OCI-LY7 (cell line): ENCODE measurements at regions not wholly inside any gene's neighbourhood (a gene's known extent, or its start where the extent isn't known, plus 50 kb on each side); places are given as distances from the start of the nearest gene placed in this dataset.

Experiments
- BruUV-seq: library from RNA; stranded (reverse); fragments of 400-500 nt; replicated peaks from 2 replicates; lab custom pipeline; 2021; lab: Mats Ljungman, UMichigan
- CTCF ChIA-PET: fragments of 300-600 bp; sonication (Branson Sonifier 250); formaldehyde crosslinking; loops from one replicate; lab custom pipeline; 2022; ENCODE audit warnings: antibody characterized with exemption; ENCODE audit not compliant: unreplicated experiment; lab: Charles Lee
- POLR2A ChIA-PET: fragments of 300-600 bp; sonication (Branson Sonifier 250); formaldehyde crosslinking; loops from one replicate; lab custom pipeline; 2022; ENCODE audit warnings: antibody characterized with exemption; lab: Charles Lee
- DNase-seq: peaks from one replicate; pipeline ENCODE4 v3.0.0-alpha.2; 2015; ENCODE audit warnings: low spot score
- H2AFZ ChIP-seq: fragments of 200-600 bp; sonication (generic), shearing (Covaris generic); 2 replicates; pipeline ENCODE4 v1.6.1; 2014; ENCODE audit warnings: mild to moderate bottlenecking, antibody characterized with exemption, low read length, moderate library complexity
- H3K27ac ChIP-seq: fragments of 200-600 bp; sonication (generic); 2 replicates; pipeline ENCODE4 v1.5.1; 2014; ENCODE audit warnings: mixed run types, low read depth, mild to moderate bottlenecking, moderate library complexity, low read length, inconsistent platforms; ENCODE audit not compliant: poor library complexity, severe bottlenecking
- H3K36me3 ChIP-seq: fragments of 200-600 bp; sonication (generic); 2 replicates; pipeline ENCODE4 v1.6.1; 2014; ENCODE audit warnings: mild to moderate bottlenecking, antibody characterized with exemption, low read length, moderate library complexity, mixed read lengths; ENCODE audit not compliant: insufficient read depth
- H3K4me1 ChIP-seq: fragments of 200-600 bp; sonication (generic); 2 replicates; pipeline ENCODE4 v1.5.1; 2014; ENCODE audit warnings: mild to moderate bottlenecking, low read length; ENCODE audit not compliant: insufficient read depth, poor library complexity, severe bottlenecking
- H3K4me2 ChIP-seq: fragments of 200-600 bp; sonication (generic); 2 replicates; pipeline ENCODE4 v1.6.1; 2014; ENCODE audit warnings: mild to moderate bottlenecking, low read length
- H3K4me3 ChIP-seq: fragments of 200-600 bp; sonication (generic); 2 replicates; pipeline ENCODE4 v1.5.1; 2014; ENCODE audit warnings: mild to moderate bottlenecking, low read depth, low read length; ENCODE audit not compliant: poor library complexity, severe bottlenecking
- H3K79me2 ChIP-seq: fragments of 200-600 bp; sonication (generic); 2 replicates; pipeline ENCODE4 v1.6.1; 2016; ENCODE audit warnings: low read depth, mild to moderate bottlenecking, low read length, moderate library complexity, mixed read lengths; ENCODE audit not compliant: insufficient read depth
- H3K9me2 ChIP-seq: fragments of 200-600 bp; sonication (generic); 2 replicates; pipeline ENCODE4 v1.6.1; 2016; ENCODE audit warnings: mild to moderate bottlenecking, low read length, mixed read lengths; ENCODE audit not compliant: insufficient read depth
- H3K9me3 ChIP-seq: fragments of 200-600 bp; sonication (generic); 2 replicates; pipeline ENCODE4 v1.6.1; 2014; ENCODE audit warnings: mild to moderate bottlenecking, mixed run types, low read length, mixed read lengths
- H4K20me1 ChIP-seq: fragments of 200-600 bp; sonication (generic); 2 replicates; pipeline ENCODE4 v1.6.1; 2014; ENCODE audit warnings: mild to moderate bottlenecking, antibody characterized with exemption, low read length, moderate library complexity, mixed read lengths; ENCODE audit not compliant: insufficient read depth
- EZH2phosphoT487 ChIP-seq: fragments of 200-600 bp; sonication (generic); IDR thresholded peaks from 2 replicates; pipeline ENCODE4 v1.6.1; 2018; ENCODE audit warnings: low read depth, borderline replicate concordance, mild to moderate bottlenecking, mixed run types, antibody characterized with exemption, low read length, moderate library complexity, mixed read lengths
- intact Hi-C: fragments of 100-400 bp; cut with micrococcal nuclease; formaldehyde crosslinking; loops from one replicate; pipeline ENCODE4 v1.10.0; 2022; ENCODE audit not compliant: unreplicated experiment
- TF ChIP-seq, protein P1 (sequence below): fragments of 200-600 bp; sonication (generic); conservative IDR thresholded peaks from 2 replicates; pipeline ENCODE4 v1.5.1; 2014; ENCODE audit warnings: mild to moderate bottlenecking, antibody characterized with exemption, low read length, moderate library complexity, mixed read lengths

DNA sequence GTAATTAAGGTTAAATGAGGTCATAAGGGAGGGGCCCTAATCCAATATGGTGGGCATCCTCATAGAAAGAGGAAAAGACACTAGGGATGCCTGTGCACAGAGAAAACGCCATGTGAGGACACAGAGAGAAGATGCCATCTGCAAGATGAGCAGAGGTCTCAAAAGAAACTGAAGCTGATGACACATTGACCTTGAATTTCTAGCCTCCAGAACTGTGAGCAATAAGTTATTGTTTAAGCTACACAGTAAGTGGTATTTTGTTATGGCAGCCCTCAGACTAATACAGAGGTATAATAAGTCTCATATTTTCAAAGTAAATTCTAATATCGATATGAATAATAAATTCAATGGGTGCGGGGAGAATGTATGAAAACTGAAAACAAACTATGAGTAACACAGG lies 169.9 kb downstream of the UGT8 start:
- intact Hi-C loops = no loop called here
- Histone ChIP-seq H3K79me2 (no peaks in the 10 kb centered on the region), H3K9me2 (no peaks in the 10 kb centered on the region), H3K4me1 (no peaks in the 10 kb centered on the region), H3K36me3 (no peaks in the 10 kb centered on the region), H4K20me1 (no peaks in the 10 kb centered on the region), H2AFZ (no peak overlapping the region), H3K4me2 (no peak overlapping the region), H3K9me3 (no peaks in the 10 kb centered on the region), H3K4me3 (no peak overlapping the region), H3K27ac (no peak overlapping the region)
- DNase-seq = no peak
- CTCF ChIA-PET = no interaction called here
- BruUV-seq = no TSS peak
- TF ChIP-seq, protein P1, sequence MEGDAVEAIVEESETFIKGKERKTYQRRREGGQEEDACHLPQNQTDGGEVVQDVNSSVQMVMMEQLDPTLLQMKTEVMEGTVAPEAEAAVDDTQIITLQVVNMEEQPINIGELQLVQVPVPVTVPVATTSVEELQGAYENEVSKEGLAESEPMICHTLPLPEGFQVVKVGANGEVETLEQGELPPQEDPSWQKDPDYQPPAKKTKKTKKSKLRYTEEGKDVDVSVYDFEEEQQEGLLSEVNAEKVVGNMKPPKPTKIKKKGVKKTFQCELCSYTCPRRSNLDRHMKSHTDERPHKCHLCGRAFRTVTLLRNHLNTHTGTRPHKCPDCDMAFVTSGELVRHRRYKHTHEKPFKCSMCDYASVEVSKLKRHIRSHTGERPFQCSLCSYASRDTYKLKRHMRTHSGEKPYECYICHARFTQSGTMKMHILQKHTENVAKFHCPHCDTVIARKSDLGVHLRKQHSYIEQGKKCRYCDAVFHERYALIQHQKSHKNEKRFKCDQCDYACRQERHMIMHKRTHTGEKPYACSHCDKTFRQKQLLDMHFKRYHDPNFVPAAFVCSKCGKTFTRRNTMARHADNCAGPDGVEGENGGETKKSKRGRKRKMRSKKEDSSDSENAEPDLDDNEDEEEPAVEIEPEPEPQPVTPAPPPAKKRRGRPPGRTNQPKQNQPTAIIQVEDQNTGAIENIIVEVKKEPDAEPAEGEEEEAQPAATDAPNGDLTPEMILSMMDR = no peak
- TF ChIP-seq EZH2phosphoT487 = no peak
- POLR2A ChIA-PET = interaction anchor here (0.8 kb wide), 1 partner anchor 11 kb away, joined by 3 read pairs; no protein-coding TSS in a partner anchor

DNA sequence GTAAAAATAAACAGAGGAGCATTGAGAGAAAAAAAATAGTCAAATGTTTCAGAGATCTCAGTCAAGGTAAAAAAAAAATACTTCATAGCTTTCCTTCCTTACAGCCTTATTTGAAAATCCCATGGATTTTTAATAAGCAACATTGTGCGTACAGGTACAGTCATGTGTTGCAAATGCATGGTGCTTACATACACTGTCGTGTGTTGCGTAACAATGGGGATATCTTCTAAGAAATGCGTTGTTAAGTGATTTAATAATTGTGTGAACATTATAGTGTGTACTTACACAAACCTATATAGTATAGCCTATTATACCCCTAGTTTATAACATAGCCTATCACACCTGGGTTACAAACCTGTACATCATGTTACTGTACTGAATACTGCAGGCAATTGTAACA lies 172.0 kb downstream of the UGT8 start:
- H3K79me2 ChIP-seq = no peaks in the 10 kb centered on the region
- H3K9me3 ChIP-seq = no peaks in the 10 kb centered on the region
- H3K36me3 ChIP-seq = no peaks in the 10 kb centered on the region
- H3K9me2 ChIP-seq = no peaks in the 10 kb centered on the region
- no peak overlapping the region for H2AFZ ChIP-seq
- POLR2A ChIA-PET = no interaction called here
- no peak overlapping the region for H3K27ac ChIP-seq
- CTCF ChIA-PET = no interaction called here
- intact Hi-C loops = no loop called here
- no peak for DNase-seq
- H3K4me1 ChIP-seq = no peaks in the 10 kb centered on the region
- no peaks in the 10 kb centered on the region for H4K20me1 ChIP-seq
- TF ChIP-seq, protein P1 = no peak
- TF ChIP-seq EZH2phosphoT487 = no peak
- H3K4me3 ChIP-seq = no peak overlapping the region
- no peak overlapping the region for H3K4me2 ChIP-seq
- no TSS peak for BruUV-seq

DNA sequence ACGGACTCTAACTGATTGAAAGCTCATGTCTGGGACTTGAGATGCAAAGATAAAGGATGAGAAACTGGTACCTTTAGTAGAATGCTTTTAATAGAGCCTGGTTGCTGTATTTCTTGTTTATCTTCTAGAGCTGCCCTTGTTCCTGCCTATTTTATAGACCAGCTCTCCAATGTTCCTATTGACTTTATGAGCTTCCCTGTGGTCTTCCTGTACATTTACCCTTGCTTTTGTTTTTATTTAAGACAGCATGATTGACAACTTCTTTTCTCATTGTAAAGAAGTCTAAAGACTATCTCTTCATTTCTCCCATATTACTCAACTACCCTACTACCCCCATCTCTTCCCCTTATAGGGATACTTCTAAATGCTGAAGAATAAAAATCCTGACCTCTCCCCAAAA lies 174.7 kb downstream of the UGT8 start:
- Histone ChIP-seq H4K20me1 (no peaks in the 10 kb centered on the region), H3K36me3 (no peaks in the 10 kb centered on the region), H3K4me3 (no peak overlapping the region), H3K4me2 (no peak overlapping the region), H3K9me3 (no peaks in the 10 kb centered on the region), H3K79me2 (no peaks in the 10 kb centered on the region), H3K4me1 (no peaks in the 10 kb centered on the region), H3K27ac (no peak overlapping the region), H3K9me2 (no peaks in the 10 kb centered on the region), H2AFZ (no peak overlapping the region)
- no peak for DNase-seq
- CTCF ChIA-PET = no interaction called here
- POLR2A ChIA-PET = no interaction called here
- intact Hi-C loops = no loop called here
- TF ChIP-seq, protein P1 = no peak
- TF ChIP-seq EZH2phosphoT487 = no peak
- no TSS peak for BruUV-seq
